Ovary (tissue), 7 donors: ENCODE measurements at regions not wholly inside any gene's neighbourhood (a gene's known extent, or its start where the extent isn't known, plus 50 kb on each side); places are given as distances from the start of the nearest gene placed in this dataset.
A peak's percentile ranks its signal among the peaks of the same experiment; 100 is the strongest.

ENCODE experiments used
- DNase-seq, 5 donors: peaks; one replicate each; pipeline ENCODE4 v3.0.0-alpha.2; 2019 to 2020
- H3K27ac ChIP-seq, 2 donors: fragments of 200-600 bp; one replicate each; pipeline versions ENCODE4 v1.5.1 to v1.8.0; 2019 to 2022
- H3K27me3 ChIP-seq: fragments of 200-600 bp; one replicate; pipeline ENCODE4 v1.8.0; 2022
- H3K36me3 ChIP-seq: fragments of 200-600 bp; sonication (generic); one replicate; pipeline ENCODE4 v1.5.1; 2019
- H3K4me1 ChIP-seq: one replicate; pipeline ENCODE4 v1.8.1; 2013; ENCODE audit warnings: mild to moderate bottlenecking, moderate library complexity; ENCODE audit not compliant: insufficient read depth
- H3K4me3 ChIP-seq: fragments of 200-600 bp; sonication (generic); one replicate; pipeline ENCODE4 v1.5.1; 2017
- H3K9me3 ChIP-seq, 2 donors: fragments of 200-600 bp in 1 of 2; sonication (generic) in 1 of 2; one replicate each; pipeline versions ENCODE4 v1.5.1 to v1.8.1; 2013 to 2019; ENCODE audit warnings: mild to moderate bottlenecking in 1 of 2, moderate library complexity in 1 of 2
- CTCF ChIP-seq, 3 donors: fragments of 450-650 bp in 2 of 3; fragments of 200-600 bp in 1 of 3; IDR thresholded peaks; one replicate each; pipeline versions ENCODE4 v1.5.1 to v1.8.0; 2016 to 2022; ENCODE audit warnings: antibody characterized with exemption in 3 of 3, mild to moderate bottlenecking in 1 of 3
- EP300 ChIP-seq: sonication (generic); formaldehyde crosslinking; IDR thresholded peaks from one replicate; pipeline ENCODE4 v1.6.1; 2017; ENCODE audit warnings: antibody characterized with exemption
- POLR2A ChIP-seq: fragments of 450-650 bp; IDR thresholded peaks from one replicate; pipeline ENCODE4 v1.6.1; 2017; ENCODE audit warnings: antibody characterized with exemption, mild to moderate bottlenecking, moderate library complexity
- WGBS, 3 donors: extraction: QIAGEN DNeasy Blood & Tissue Kit in 1 of 3; methylation state at CpG; one replicate each; pipeline versions ENCODE4 v1.1.5 to v1.1.7; 2013 to 2017; 5-methylcytosine and 5-hydroxymethylcytosine counted together
- intact Hi-C, 4 donors: fragments of 100-400 bp; cut with DNase I; formaldehyde crosslinking; loops; one replicate each; pipeline versions ENCODE4 v1.11.0 to v1.15.1; 2022 to 2023
- donor health status: DM: no; HTN: no; CAD: no; lungs with moderate emphysema.
- donor health status: DM: no; HTN: no; CAD: no.
- donor health status: Bipolar disorder and iron deficiency.
- donor health status: DM: no; HTN: no; CAD: no.
- donor health status: DM: yes; HTN: yes; CAD: no.

- TF ChIP-seq POLR2A (no peak), EP300 (no peak), CTCF (IDR thresholded peaks at IDR 0.05) (no peak)
- DNase-seq: peak in 1 of 5 donors; percentile 41
- H3K9me3 ChIP-seq: no peaks in the 10 kb centered on the region
- WGBS, 3 donors: 42 to 52% (median 47%) methylated on average over 7 of the region's 7 CpGs
- no peaks in the 10 kb centered on the region for H3K36me3 ChIP-seq
- no peak overlapping the region for H3K4me3 ChIP-seq
- no peaks in the 10 kb centered on the region for H3K4me1 ChIP-seq
- no peak overlapping the region for H3K27ac ChIP-seq
- intact Hi-C loops: no loop called here
- no peaks in the 10 kb centered on the region for H3K27me3 ChIP-seq
Measured at GRCh38 chr1:239293350-239294110, 92.8 kb upstream of the CHRM3 start.

DNA sequence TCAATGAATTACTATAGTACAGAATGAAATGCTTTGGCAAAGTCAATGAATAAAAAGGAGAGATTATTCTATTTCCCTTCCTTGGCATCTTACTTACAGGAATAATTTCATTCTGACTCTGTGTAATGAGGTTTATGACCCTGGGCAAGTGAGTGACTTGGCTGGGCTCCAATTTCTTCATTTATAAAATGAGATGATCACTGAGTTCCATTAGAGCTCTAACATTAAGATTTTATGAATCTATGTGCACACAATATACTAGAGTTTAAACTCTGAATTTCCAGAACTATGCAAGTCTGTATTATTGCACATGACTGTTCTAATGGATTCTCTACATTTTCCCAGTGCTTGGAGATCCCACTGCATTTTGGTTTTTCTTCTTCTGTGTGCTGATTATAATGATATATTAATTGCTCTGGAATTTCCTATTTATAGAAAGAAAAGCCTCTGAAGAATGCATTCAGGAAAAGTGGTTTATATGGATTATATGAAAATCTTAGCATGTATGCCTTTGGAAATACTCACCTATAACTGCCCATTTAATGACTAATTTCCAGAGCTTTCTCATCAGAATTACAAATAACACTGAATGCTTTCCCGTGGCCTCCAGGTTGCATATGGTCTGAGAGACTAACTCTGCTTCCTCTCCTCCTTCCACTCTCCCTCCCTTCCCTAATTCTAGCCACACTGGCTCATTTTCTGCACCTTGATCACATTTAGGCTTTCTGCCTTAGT lies 97.4 kb upstream of the CHRM3 start:
- 15 to 25% (median 20%) methylated on average over 1 of the region's 1 CpG for WGBS, 3 donors
- no peak for DNase-seq
- no peaks in the 10 kb centered on the region for H3K4me1 ChIP-seq
- no peak for TF ChIP-seq CTCF (IDR thresholded peaks at IDR 0.05)
- no peak for TF ChIP-seq EP300
- no peak for TF ChIP-seq POLR2A
- H3K36me3 ChIP-seq: no peaks in the 10 kb centered on the region
- no peaks in the 10 kb centered on the region for H3K27me3 ChIP-seq
- intact Hi-C loops: no loop called here
- no peaks in the 10 kb centered on the region for H3K9me3 ChIP-seq
- no peak overlapping the region for H3K27ac ChIP-seq
- H3K4me3 ChIP-seq: no peak overlapping the region

- no peak overlapping the region for H3K27ac ChIP-seq
- no peak for DNase-seq
- H3K9me3 ChIP-seq: no peaks in the 10 kb centered on the region
- no peaks in the 10 kb centered on the region for H3K4me1 ChIP-seq
- no peaks in the 10 kb centered on the region for H3K27me3 ChIP-seq
- WGBS, 3 donors: 67 to 70% (median 69%) methylated on average over 4 of the region's 4 CpGs
- TF ChIP-seq EP300: no peak
- TF ChIP-seq POLR2A: no peak
- TF ChIP-seq CTCF (IDR thresholded peaks at IDR 0.05): no peak
- no peaks in the 10 kb centered on the region for H3K36me3 ChIP-seq
- H3K4me3 ChIP-seq: no peak overlapping the region
- intact Hi-C loops: no loop called here
Measured at GRCh38 chr1:239287296-239287695, 99.1 kb upstream of the CHRM3 start.

- DNase-seq: no peak
- intact Hi-C loops: no loop called here
- Histone ChIP-seq H3K27me3 (no peaks in the 10 kb centered on the region), H3K9me3 (no peaks in the 10 kb centered on the region), H3K36me3 (no peaks in the 10 kb centered on the region), H3K4me3 (no peak overlapping the region), H3K4me1 (no peaks in the 10 kb centered on the region), H3K27ac (no peak overlapping the region)
- 70 to 74% (median 74%) methylated on average over 6 of the region's 6 CpGs for WGBS, 3 donors
- TF ChIP-seq POLR2A: no peak
- TF ChIP-seq EP300: no peak
- TF ChIP-seq CTCF (IDR thresholded peaks at IDR 0.05): no peak
Measured at GRCh38 chr1:239283216-239283615, 103.2 kb upstream of the CHRM3 start.
